SK-N-SH (cell line): ENCODE measurements at regions not wholly inside any gene's neighbourhood (a gene's known extent, or its start where the extent isn't known, plus 50 kb on each side); places are given as distances from the start of the nearest gene placed in this dataset.

Experiments used
- CTCF ChIA-PET: fragments of 300-600, 350-600 bp; formaldehyde crosslinking; extraction: SDS; loops from one replicate; lab custom pipeline; 2021; lab: Yijun Ruan, JAX
- POLR2A ChIA-PET: fragments of 350-600 bp; sonication (Branson Sonifier 250); formaldehyde crosslinking; extraction: SDS; loops from one replicate; lab custom pipeline; 2020; ENCODE audit warnings: antibody characterized with exemption, inconsistent platforms; lab: Yijun Ruan, JAX
- DNase-seq: peaks from one replicate; pipeline ENCODE4 v3.0.0; 2012
- H2AFZ ChIP-seq: fragments of 200-600 bp; sonication (generic); 2 replicates; pipeline ENCODE4 v1.8.1; 2016; ENCODE audit warnings: antibody characterized with exemption, mild to moderate bottlenecking, low read depth
- H3F3A ChIP-seq: fragments of 200-600 bp; sonication (generic); replicated peaks from 2 replicates; pipeline ENCODE3; 2016; ENCODE audit warnings: antibody characterized with exemption, mild to moderate bottlenecking; ENCODE audit not compliant: insufficient read depth
- H3K27ac ChIP-seq, 2 experiments: fragments of 200-500 bp in 1 of 2; fragments of 200-600 bp in 1 of 2; sonication (Bioruptor generic) in 1 of 2; sonication (generic), shearing (Covaris generic) in 1 of 2; 2 replicates each; pipeline versions ENCODE4 v1.5.1 to v1.6.1; 2014 to 2016; ENCODE audit warnings: low read depth in 2 of 2, inconsistent platforms in 1 of 2, low read length in 1 of 2, mild to moderate bottlenecking in 1 of 2, mixed read lengths in 1 of 2
- H3K27me3 ChIP-seq: fragments of 200-600 bp; sonication (generic), shearing (Covaris generic); 2 replicates; pipeline ENCODE4 v1.6.1; 2016; ENCODE audit warnings: mixed run types; ENCODE audit not compliant: insufficient read depth
- H3K36me3 ChIP-seq, 2 experiments: fragments of 200-500 bp in 1 of 2; fragments of 200-600 bp in 1 of 2; sonication (Bioruptor generic) in 1 of 2; sonication (generic) in 1 of 2; replicated peaks in 1 of 2; 2 replicates each; pipeline versions ENCODE3 to v1.5.1; 2014 to 2016; ENCODE audit warnings: low read length in 1 of 2, mild to moderate bottlenecking in 1 of 2; ENCODE audit not compliant: insufficient read depth in 2 of 2, control insufficient read depth in 1 of 2
- H3K4me1 ChIP-seq, 2 experiments: fragments of 200-500 bp in 1 of 2; fragments of 200-600 bp in 1 of 2; sonication (Bioruptor generic) in 1 of 2; sonication (generic), shearing (Covaris generic) in 1 of 2; 2 replicates each; pipeline versions ENCODE4 v1.5.1 to v1.6.1; 2014 to 2016; ENCODE audit warnings: low read depth in 1 of 2, low read length in 1 of 2, mixed run types in 1 of 2; ENCODE audit not compliant: insufficient read depth in 2 of 2, control insufficient read depth in 1 of 2
- H3K4me2 ChIP-seq: fragments of 200-600 bp; sonication (generic), shearing (Covaris generic); 2 replicates; pipeline ENCODE4 v1.6.1; 2017; ENCODE audit warnings: mixed run types
- H3K4me3 ChIP-seq, 2 experiments: fragments of 200-500 bp in 1 of 2; fragments of 200-600 bp in 1 of 2; sonication (Bioruptor generic) in 1 of 2; sonication (generic), shearing (Covaris generic) in 1 of 2; 2 replicates each; pipeline versions ENCODE4 v1.5.1 to v1.8.1; 2014 to 2016; ENCODE audit warnings: low read depth in 2 of 2, inconsistent platforms in 1 of 2, low read length in 1 of 2, mild to moderate bottlenecking in 1 of 2, mixed read lengths in 1 of 2, moderate library complexity in 1 of 2
- H3K79me2 ChIP-seq: fragments of 200-600 bp; sonication (generic); 2 replicates; pipeline ENCODE4 v1.8.1; 2017; ENCODE audit warnings: mild to moderate bottlenecking; ENCODE audit not compliant: insufficient read depth
- H3K9ac ChIP-seq: fragments of 200-600 bp; sonication (generic); 2 replicates; pipeline ENCODE4 v1.6.1; 2017; ENCODE audit warnings: mixed run types
- H3K9me2 ChIP-seq: fragments of 200-600 bp; sonication (generic); 2 replicates; pipeline ENCODE4 v1.6.1; 2017; ENCODE audit warnings: mixed run types
- H3K9me3 ChIP-seq: fragments of 200-600 bp; sonication (generic); 2 replicates; pipeline ENCODE4 v1.6.1; 2017; ENCODE audit warnings: mixed run types, mild to moderate bottlenecking, moderate library complexity
- H4K20me1 ChIP-seq: fragments of 200-600 bp; sonication (generic); 2 replicates; pipeline ENCODE4 v1.6.1; 2017; ENCODE audit warnings: mild to moderate bottlenecking, mixed run types; ENCODE audit not compliant: insufficient read depth
- ELF1 ChIP-seq: IDR thresholded peaks from 2 replicates; pipeline ENCODE4 v1.4.0; 2012
- EP300 ChIP-seq, 2 experiments: IDR thresholded peaks; 2 replicates each; pipeline versions ENCODE4 v1.4.0 to v1.6.1; 2012; ENCODE audit warnings: borderline replicate concordance in 1 of 2, low read depth in 1 of 2, low read length in 1 of 2
- EZH2phosphoT487 ChIP-seq: fragments of 200-600 bp; sonication (generic); IDR thresholded peaks from 2 replicates; pipeline ENCODE4 v1.6.1; 2017; ENCODE audit warnings: low read depth, mixed run types, mild to moderate bottlenecking, antibody characterized with exemption, moderate library complexity, borderline replicate concordance
- FOSL2 ChIP-seq: IDR thresholded peaks from 2 replicates; pipeline ENCODE4 v1.4.0; 2012; ENCODE audit warnings: low read depth, mild to moderate bottlenecking, moderate library complexity, borderline replicate concordance
- FOXM1 ChIP-seq: IDR thresholded peaks from 2 replicates; pipeline ENCODE4 v1.4.0; 2012; ENCODE audit warnings: low read depth, mild to moderate bottlenecking
- GATA2 ChIP-seq: sonication (generic); formaldehyde crosslinking; IDR thresholded peaks from 2 replicates; pipeline ENCODE4 v1.5.0; 2020; ENCODE audit warnings: mild to moderate bottlenecking, missing genetic modification reagents
- IRF3 ChIP-seq: fragments of 150-350 bp; IDR thresholded peaks from 2 replicates; pipeline ENCODE4 v1.6.1; 2016; ENCODE audit warnings: mild to moderate bottlenecking, low read depth, low read length
- JUND ChIP-seq: IDR thresholded peaks from 2 replicates; pipeline ENCODE4 v1.4.0; 2012
- NFIC ChIP-seq: IDR thresholded peaks from 2 replicates; pipeline ENCODE4 v1.4.0; 2012; ENCODE audit warnings: borderline replicate concordance
- NRF1 ChIP-seq: IDR thresholded peaks from 2 replicates; pipeline ENCODE4 v1.6.1; 2012; ENCODE audit warnings: low read depth, mild to moderate bottlenecking, low read length
- POLR2AphosphoS5 ChIP-seq: IDR thresholded peaks from 2 replicates; pipeline ENCODE4 v1.6.1; 2012; ENCODE audit warnings: low read depth, low read length
- RCOR1 ChIP-seq: fragments of 150-350 bp; IDR thresholded peaks from 2 replicates; pipeline ENCODE4 v1.6.1; 2017; ENCODE audit warnings: antibody characterized with exemption, low read length
- RFX5 ChIP-seq: IDR thresholded peaks from 2 replicates; pipeline ENCODE4 v1.6.1; 2012; ENCODE audit warnings: mild to moderate bottlenecking, improper control_type of control experiment, low read length
- RXRA ChIP-seq: IDR thresholded peaks from 2 replicates; pipeline ENCODE4 v1.4.0; 2012; ENCODE audit warnings: low read depth, mild to moderate bottlenecking, borderline replicate concordance
- SIN3A ChIP-seq: IDR thresholded peaks from 2 replicates; pipeline ENCODE4 v1.6.1; 2012; ENCODE audit warnings: low read depth, mild to moderate bottlenecking, low read length, moderate library complexity, borderline replicate concordance
- SMC3 ChIP-seq: IDR thresholded peaks from 2 replicates; pipeline ENCODE4 v1.6.1; 2012; ENCODE audit warnings: low read depth, low read length, improper control_type of control experiment
- TAF1 ChIP-seq: IDR thresholded peaks from 2 replicates; pipeline ENCODE4 v1.6.1; 2012; ENCODE audit warnings: low read depth, mild to moderate bottlenecking, low read length, moderate library complexity, borderline replicate concordance
- TCF12 ChIP-seq: IDR thresholded peaks from 2 replicates; pipeline ENCODE4 v1.4.0; 2012
- TEAD4 ChIP-seq: IDR thresholded peaks from 2 replicates; pipeline ENCODE4 v1.4.0; 2012; ENCODE audit warnings: mild to moderate bottlenecking, borderline replicate concordance; ENCODE audit not compliant: insufficient read depth
- YY1 ChIP-seq: IDR thresholded peaks from 2 replicates; pipeline ENCODE4 v1.4.0; 2012; ENCODE audit warnings: low read depth, mild to moderate bottlenecking
- WGBS: methylation state at CpG from one replicate; pipeline ENCODE4 v1.1.6; 2017; ENCODE audit warnings: low lambda C conversion rate; 5-methylcytosine and 5-hydroxymethylcytosine counted together
- TF ChIP-seq, protein P1 (sequence below): IDR thresholded peaks from 2 replicates; pipeline ENCODE4 v1.4.0; 2012; ENCODE audit warnings: low read depth

DNA sequence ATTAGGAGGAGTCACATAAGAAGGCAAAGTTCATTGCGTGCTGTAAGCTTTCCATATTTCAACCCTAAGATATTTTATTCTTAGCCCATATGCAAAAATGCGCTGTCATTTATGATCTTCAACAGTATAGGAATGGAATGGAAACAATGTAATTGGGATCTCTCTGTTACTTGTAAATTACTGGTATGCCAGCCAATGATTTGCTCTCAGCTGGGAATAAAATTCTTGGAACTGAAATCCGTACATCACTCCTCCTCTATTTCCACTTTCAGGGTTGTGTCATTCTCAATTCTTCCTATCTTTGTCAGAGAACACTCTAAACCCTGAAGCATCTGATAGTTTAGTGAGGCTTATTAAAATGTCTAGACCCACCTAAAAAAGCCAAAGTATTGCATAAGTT, 80.7 kb upstream of the STEAP4 start:
- Histone ChIP-seq H2AFZ (no peak overlapping the region), H3F3A (no peaks in the 10 kb centered on the region), H3K4me1 (no peaks in the 10 kb centered on the region), H3K27me3 (no peaks in the 10 kb centered on the region), H3K4me2 (no peak overlapping the region), H3K9ac (no peak overlapping the region), H3K79me2 (no peaks in the 10 kb centered on the region), H3K4me3 (no peak overlapping the region), H4K20me1 (no peaks in the 10 kb centered on the region), H3K9me3 (no peaks in the 10 kb centered on the region), H3K36me3 (no peaks in the 10 kb centered on the region), H3K9me2 (no peaks in the 10 kb centered on the region), H3K27ac (no peak overlapping the region)
- TF ChIP-seq YY1 (no peak), RCOR1 (no peak), EZH2phosphoT487 (no peak), RFX5 (no peak), TCF12 (no peak), SIN3A (no peak), TEAD4 (no peak), RXRA (no peak), GATA2 (CRISPR knock-in tag) (no peak), ELF1 (no peak), FOSL2 (no peak), FOXM1 (no peak), EP300 (IDR thresholded peaks at IDR 0.05; ENCODE audit: borderline replicate concordance in 1 of 2, low read depth in 1 of 2, low read length in 1 of 2) (no peak), IRF3 (no peak), POLR2AphosphoS5 (no peak), SMC3 (no peak), TAF1 (no peak), NFIC (no peak), NRF1 (no peak)
- TF ChIP-seq, protein P1, sequence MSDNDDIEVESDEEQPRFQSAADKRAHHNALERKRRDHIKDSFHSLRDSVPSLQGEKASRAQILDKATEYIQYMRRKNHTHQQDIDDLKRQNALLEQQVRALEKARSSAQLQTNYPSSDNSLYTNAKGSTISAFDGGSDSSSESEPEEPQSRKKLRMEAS: no peak
- WGBS: 40% methylated on average over 3 of the region's 3 CpGs
- ChIA-PET CTCF (interaction anchor here (1.4 to 1.5 kb wide), 3 partner anchors 11 to 18 kb away, joined by 3 to 5 read pairs (median 4); no protein-coding TSS in a partner anchor), POLR2A (no interaction called here)
- no peak for DNase-seq

- Histone ChIP-seq H3K4me3 (no peak overlapping the region), H3K4me2 (no peak overlapping the region), H3K9ac (no peak overlapping the region), H3K27ac (no peak overlapping the region), H3K79me2 (no peaks in the 10 kb centered on the region), H3K27me3 (no peaks in the 10 kb centered on the region), H3K4me1 (no peaks in the 10 kb centered on the region), H3K9me3 (no peaks in the 10 kb centered on the region), H2AFZ (no peak overlapping the region), H4K20me1 (no peaks in the 10 kb centered on the region), H3K36me3 (no peaks in the 10 kb centered on the region), H3F3A (no peaks in the 10 kb centered on the region), H3K9me2 (no peaks in the 10 kb centered on the region)
- CTCF ChIA-PET: interaction anchor here (1.5 kb wide), 1 partner anchor 10 kb away, joined by 3 read pairs; no protein-coding TSS in a partner anchor
- POLR2A ChIA-PET: no interaction called here
- 10% methylated on average over 3 of the region's 3 CpGs for WGBS
- DNase-seq: no peak
- no peak for TF ChIP-seq JUND
- no peak for TF ChIP-seq FOXM1
Measured at GRCh38 chr7:88386665-88387156, 80.0 kb upstream of the STEAP4 start.
